IPS DF 19.7 (cell line): ENCODE measurements at regions not wholly inside any gene's neighbourhood (a gene's known extent, or its start where the extent isn't known, plus 50 kb on each side); places are given as distances from the start of the nearest gene placed in this dataset.
"Not testable (repeated sequence)": the region's sequence is repeated elsewhere in the genome, so short reads cannot be mapped to it uniquely, and the experiment has no call there.

Experiments used
- DNase-seq: peaks from one replicate; pipeline ENCODE4 v3.0.0-alpha.2; 2013; ENCODE audit warnings: low read depth, low spot score

DNA sequence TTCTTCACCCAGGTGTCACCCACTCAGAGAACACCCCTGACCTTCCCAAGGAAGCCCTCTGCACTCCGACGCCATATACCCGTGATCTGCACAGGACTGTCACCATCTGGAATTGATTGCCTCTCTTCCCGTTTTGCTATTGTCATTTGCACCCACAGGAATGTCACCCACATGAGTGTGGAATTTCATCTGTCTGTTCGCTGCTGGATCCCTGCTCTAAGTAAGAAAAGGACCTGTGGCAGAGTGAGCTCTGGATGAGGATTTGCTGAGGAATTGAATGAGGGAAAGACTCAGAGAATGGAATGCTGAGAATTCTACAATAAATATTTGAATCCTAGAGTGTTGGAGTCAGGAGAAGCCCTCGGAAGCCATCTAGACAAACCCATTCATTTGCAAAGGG lies 233.6 kb upstream of the SULF2 start:
- not testable (repeated sequence) for DNase-seq

DNA sequence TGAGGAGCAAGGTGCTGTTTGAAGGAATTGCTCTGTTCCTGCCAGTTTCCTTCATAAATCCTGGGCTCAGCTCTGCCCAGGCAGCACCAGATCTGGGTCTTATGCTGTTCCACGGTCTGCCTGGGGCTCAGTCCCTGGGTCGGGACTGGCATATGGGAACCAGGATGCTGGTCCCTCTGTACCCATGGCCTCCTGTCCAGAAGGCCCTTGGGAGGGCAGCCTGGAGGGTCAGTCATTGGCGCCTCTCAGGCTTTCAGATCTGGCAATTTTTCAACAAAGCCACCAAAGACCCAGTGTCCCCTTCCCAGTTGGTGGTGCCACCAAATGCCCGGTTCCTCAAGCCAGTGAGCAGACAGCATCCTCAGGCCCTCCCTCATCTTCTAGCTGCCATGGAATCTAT lies 232.7 kb upstream of the SULF2 start:
- DNase-seq, result no peak

DNA sequence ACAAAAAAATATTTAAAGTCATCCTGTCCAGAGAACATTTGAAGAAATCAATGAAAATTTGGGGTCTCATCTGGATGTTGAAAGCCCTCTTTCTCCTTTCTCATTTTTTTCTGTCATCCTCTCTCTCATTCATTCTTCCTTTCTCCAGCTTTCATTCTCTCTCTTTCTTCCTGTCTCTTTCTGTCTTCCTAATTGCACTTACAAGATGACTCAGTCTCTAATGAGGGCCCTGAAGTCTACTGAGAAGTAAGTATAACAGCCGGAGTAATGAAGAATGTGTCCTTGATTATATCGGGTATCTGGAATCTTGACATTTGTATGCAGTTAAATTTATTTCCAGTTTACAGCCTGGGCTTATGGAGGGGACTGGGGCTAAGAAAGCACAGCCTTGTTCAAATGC lies 232.2 kb upstream of the SULF2 start:
- no peak for DNase-seq

DNA sequence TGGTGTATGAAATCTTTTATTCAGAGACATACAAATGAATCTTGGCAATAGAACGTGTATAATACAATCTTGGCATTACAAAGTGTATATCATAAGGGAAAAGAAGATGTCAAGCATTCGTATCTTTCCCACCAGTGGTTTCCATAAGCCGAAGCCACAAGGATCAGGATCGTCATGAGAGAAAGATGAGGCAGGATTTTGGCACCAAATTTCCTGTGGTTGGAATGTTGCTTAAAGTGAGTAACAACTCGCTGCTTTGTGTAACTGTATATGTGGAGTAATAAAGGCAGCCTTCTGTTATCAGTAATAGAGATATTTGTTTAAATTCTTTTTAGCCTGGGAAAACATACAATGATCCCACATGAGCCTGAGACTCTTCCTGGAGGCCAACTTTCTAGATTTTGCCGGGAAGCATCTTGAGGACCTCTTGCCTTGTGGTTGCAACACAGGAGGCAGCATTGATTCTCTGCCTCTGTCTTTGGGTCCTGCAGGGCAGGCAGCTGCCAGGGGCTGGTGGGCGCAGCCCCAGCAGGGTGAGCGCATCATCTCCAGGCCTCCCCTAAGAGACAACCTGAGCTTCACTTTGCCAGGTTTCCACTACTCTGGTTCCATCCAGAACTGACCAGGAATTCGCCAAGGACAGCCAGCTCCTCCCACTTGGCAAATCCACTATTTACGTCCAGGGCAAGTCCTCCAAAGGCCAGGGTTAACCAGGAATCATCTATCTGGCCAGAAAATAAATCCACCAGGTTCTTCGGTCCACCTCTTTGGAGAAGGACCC lies 230.9 kb upstream of the SULF2 start:
- no peak for DNase-seq

DNA sequence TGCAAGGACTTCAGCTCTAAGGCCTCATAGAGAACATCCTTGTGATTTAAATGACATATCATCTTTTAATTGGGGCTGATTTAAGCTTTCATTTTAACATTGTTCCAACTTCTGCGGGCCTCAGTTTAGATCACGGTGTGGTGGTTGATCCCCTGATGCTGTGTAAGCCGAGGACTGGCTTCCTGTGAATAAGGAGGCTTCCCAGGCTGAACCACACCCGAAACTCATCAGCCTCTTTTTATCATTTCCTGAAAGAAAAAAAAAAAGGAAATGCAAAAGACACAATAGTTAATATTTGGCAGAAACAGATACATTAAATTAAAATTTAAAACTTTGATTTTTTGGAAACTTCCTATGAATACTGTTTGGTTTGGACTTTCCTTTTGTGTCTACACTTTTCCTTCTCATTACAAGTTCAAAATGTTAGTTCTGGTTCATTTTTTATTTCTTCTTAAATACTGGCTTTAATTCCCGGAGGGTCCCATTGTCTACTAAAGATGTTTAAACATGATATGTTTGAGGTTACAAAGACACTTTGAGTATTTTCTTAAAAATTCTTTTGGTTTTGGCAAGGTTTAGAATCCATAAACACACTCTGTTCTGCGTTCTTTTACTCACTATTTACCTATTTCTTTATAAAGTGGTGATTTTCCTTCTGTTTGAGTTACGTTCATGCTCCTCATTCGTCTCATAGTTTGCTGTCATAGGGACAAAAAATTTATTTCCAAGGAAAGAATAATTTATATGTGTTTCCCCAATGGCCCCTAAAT lies 230.0 kb upstream of the SULF2 start:
- DNase-seq, result no peak

DNA sequence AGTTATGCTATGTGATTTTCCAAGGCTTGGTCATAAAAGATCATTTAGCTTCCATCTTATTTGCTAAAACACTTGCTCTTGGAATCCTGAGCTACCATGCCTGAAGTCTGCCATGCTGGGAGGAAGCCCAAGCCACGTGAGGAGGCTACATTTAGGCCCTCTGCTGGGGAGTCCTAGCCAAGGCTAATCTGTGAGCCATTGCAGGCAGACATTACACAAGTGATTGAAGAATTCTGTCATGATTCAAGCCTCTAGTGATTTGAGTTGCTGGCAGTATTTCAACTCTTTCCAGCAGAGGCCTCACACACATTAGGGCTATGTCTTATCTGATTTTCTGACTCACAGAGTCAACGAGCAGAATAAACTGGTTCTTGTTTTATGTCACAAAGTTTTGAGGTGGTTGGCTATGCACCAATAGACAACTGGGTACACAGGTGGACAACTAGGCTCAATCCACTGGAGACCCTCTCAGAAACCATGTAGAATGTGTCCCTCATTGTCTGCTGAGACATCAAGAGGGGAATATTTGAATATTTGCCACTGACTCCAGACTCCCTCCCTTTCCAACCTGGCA lies 227.2 kb upstream of the SULF2 start:
- no peak for DNase-seq

DNA sequence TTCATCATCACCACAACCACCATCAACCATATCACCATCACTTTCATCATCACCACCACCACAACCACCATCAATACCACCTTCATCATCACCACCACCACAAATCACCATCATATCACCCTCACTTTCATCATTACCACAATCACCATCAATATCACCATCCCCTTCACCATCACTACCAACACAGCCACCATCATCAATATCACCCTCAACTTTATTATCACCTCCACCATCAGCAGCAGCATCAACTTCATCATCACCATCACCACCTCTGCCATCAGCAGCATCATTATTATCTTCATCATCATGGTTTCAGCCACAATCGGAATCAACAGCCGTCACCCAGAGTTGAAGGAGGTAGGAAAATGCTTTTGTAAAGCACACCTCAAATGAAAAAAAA lies 225.7 kb upstream of the SULF2 start:
- no peak for DNase-seq

DNA sequence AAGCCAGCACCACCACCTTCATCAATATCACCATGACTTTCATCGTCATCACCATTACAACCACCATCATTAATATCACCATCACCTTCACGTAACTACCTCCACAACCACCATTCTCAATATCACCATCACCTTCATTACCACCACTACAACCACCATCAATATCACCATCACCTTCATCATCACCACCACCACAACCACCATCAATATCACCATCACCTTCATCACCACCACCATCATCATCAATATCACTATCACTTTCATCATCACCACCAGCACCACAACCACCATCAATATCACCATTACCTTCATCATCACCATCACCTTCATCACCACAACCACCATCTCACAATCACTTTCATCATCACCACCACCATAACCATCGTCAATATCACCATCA lies 225.3 kb upstream of the SULF2 start:
- DNase-seq, result no peak

DNA sequence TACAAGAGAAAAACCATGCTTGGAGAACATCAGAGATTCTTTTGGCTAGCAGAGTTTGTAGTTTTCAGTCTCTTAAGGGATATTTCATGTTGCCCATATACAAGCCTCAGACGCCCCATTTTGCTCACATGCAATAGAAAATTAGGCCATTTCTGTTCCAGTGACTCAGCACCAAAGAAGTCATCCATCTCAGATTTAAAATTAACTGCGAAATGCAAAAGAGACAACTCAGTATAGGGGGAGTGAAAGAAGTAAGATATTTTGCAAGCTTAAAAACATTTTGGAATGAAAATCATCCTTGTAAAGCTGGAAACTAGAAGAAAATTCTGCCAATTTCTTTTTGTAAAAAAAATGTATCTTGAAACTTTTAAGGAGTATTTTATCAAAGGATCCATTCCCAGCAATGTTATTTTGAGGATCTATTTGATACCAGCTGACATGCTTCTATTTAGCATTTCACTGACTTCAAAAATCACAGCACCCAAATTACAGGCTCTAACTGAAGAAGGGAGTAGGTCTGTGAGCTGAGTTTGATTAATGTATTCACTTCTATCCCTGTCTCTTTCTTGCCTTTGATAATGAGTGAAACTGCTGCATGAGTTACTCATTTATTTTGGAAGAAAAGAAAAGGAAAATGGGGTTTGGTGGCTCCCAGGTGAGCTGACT lies 223.7 kb upstream of the SULF2 start:
- DNase-seq, result no peak

DNA sequence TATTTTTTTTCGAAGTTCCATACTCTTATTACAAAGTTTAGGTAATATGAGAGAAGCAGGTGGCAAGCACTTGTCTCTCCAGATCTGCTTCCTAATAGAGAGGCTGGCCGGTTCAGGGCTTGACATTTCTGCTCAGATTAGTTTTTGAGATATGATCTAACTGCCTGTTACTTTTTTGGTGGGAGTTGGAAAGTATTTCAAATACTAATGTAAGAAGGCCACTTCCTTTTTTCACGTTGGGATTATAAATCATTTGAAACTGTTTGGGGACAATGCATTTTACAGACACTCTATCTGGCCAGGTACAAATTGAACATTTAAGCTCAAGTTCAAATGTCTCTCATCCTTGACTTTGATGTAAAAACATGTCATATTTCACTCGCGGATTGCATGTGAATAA lies 222.1 kb upstream of the SULF2 start:
- no peak for DNase-seq

DNA sequence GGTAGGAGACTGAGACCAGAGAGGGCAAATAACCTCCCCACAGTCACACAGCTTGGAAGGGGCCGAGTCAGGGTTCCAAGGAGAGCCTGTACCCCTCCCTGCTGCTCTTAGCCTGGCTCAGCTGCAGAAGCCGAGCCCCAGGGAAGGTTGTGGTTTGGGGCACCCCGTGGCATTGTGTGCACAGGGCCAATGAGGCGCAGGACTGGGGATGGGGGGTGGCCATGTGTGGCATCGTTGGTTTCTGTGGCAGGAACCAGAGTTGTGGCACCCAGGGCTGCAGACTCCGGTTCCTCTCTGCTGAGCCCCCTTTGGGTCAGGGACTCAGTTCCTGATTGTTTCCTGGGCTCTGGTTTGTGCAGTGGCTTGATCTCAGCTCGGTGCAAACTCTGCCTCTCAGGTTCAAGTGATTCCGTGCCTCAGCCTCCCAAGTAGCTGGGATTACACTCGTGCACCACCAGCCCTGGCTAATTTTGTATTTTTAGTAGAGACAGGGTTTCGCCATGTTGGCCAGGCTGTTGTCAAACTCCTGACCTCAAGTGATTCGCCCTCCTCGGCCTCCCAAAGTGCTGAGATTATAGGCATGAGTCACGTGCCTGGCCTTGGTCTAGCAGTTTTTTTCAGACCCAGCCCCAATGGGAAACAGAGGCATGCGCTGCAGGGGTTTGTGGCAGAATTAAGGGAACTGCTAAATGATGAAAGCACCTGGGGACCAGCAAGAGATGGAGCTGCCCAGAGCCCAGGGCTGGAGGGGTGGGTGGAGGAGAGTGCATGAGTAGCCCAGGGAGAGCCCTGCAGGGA lies 221.0 kb upstream of the SULF2 start:
- DNase-seq, result no peak

DNA sequence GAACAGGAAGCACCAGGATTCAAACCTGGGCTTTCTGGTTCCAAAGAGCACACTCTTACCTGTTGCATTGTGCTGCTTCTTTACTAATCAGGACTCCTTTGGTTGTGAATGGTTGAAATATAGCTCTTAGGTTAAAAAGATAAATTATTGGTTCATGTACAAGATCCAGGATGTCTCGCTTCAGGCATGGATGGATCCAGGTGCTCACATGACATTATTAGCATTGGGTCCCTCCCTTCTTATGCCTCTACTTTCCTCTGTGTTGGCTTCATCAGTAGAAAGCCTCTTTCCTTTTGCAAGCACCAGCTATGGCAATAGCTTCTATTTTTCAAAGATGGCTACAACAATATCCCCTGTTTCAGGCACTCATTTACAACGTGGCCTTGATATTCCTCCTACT lies 217.7 kb upstream of the SULF2 start:
- no peak for DNase-seq

DNA sequence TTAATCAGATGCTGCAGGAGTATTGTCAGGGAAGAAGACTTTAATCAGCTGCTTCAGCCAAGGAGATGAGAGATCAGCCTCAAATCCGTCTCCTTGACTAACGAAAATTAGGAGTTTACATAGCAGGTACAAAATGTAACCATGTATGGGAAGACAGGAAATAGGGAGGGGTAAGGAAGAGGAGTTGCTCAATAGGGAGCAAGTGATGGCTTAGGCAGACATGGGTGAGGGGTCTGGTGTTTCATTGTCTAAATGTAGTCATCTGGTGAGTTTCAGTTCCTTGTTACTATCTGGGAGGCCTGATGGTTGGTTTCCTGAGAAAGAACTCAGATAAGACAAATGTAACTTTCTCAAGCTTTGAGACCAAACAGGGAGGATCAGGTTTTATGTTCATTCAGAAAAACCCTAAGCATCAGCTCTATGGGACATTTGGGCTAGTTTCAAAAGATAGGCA lies 217.3 kb upstream of the SULF2 start:
- no peak for DNase-seq

DNA sequence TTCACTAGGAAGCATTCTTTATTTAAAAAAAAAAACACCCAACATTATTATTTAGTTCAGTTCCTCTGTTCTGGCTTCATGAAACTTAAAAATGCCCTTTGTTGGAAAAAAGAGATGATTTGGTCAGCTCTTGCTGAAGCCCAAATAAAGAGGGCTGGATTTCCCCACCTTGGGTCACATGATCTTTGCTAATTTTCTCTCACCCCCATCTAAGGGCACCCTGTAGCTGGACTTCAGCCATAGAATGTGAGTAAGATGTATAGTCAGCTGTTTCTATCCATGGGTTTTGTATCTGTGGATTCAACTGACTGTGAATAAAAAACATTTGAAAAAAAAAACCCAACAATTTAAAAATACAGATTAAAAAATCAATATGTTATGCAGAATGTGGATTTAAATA lies 213.9 kb upstream of the SULF2 start:
- no peak for DNase-seq

DNA sequence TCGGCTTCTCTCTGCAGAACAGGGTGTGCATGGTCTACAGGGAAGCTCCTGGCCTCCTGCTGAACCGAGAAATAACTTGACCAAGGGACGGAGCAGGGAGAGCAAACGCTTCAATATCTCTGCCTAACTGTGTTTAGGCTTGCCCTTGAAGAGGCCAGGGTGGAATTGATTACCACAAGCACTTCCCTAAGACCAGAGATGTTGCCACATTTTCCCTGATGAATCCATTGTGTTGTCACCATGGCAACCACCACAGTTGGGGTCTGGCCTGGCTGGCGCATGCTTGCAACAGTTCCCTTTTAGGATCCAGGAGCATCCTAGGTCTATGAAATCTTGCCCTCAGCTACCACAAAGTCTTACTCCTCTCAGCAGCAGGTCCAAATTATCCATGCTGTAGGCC lies 213.5 kb upstream of the SULF2 start:
- DNase-seq, result no peak

DNA sequence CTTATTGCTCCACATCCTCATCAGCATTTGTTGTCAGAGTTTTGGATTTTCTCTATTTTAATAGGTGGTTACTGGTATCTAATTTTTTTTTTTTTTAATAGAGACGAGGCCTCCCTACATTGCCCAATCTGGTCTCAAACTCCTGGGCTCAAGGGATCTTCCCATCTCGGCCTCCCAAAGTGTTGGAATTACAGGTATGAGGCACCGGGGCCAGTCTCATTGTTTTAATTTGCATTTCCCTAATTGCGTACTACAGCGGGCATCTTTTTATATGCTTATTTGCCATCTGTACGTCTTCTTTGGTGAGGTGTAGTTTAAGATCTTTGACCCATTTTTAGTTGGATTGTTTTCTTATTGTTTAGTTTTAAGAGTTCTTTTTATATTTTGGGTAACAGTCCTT lies 210.4 kb upstream of the SULF2 start:
- DNase-seq, result no peak

DNA sequence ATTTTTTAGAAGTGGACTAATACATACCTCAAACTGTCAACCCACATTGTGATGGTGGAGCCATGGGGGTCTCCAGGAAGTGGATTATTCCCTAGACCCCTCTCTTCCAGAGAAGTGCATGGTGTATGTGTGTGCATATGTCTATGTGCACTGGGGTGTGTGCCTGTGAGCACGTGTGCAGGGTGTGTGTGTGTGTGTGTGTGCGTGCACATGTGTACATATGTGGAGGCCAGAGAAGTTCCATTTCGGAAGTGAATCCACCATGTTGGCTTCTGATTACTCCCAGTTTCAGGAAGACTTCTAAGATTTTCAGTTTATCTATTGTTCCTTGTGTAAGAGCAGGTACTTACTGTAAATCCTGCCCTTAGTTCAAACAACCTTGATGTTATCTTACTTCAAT lies 208.5 kb upstream of the SULF2 start:
- DNase-seq, result no peak

DNA sequence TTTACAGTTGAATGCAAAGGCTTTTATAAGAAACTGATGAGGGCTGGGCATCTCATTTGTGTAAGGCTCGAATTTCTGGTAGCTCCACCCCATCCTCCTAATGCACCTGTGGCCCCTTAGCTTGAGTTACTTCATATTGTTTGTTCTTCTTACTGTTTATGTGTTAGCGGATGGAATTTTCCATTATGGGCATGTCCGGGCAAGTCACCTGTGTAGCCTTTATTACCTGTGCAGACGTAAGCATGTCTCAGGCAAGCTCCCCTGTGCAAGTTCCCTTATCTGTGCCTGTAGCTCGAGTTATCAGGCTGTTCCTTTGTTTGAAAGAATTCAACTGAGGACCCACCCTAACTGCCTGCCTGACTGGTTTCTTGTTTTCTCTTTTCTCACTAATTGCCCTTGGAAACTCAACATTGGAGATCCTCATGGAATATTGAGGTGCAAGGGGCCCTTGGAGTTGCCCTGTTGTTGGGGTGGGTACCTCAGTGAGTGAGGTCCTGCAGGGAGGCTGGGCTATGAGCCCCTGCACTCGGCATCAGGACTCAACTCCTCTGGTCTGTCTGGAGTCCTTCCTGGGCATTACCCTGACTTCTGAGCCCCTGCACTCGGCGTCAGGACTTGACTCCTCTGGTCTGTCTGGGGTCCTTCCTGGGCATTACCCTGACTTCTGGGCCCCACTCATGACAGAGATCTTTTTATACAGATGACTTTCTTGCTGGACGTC lies 207.9 kb upstream of the SULF2 start:
- no peak for DNase-seq

DNA sequence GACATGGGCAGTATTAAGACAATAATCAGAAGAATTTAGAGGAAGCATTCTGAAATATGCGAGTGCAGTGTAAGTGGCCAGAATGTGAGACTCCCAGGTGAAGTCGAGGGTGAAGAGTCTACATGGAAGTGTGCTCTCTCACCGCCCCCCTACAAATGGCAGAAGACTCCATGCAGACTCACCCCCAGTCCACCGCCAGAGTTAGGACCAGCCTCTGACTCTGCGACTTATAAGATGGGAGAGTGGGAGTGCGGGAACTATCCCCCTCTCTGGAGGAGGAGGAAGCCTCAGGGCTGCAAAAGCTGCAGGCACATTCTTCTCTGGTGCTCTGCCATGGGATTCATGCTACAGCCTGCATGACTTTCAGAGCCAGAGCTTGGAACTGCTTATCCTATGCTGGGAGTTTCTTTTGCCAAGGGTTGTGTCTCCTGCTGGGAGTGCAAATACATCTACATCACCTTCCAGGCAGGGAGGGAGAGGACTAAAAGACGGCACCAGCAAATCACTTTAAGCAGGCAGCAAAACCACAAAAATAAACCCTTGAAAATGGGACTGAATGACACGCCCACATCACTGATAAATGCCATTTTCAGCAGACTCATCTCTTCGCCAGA lies 206.7 kb upstream of the SULF2 start:
- DNase-seq, result no peak

DNA sequence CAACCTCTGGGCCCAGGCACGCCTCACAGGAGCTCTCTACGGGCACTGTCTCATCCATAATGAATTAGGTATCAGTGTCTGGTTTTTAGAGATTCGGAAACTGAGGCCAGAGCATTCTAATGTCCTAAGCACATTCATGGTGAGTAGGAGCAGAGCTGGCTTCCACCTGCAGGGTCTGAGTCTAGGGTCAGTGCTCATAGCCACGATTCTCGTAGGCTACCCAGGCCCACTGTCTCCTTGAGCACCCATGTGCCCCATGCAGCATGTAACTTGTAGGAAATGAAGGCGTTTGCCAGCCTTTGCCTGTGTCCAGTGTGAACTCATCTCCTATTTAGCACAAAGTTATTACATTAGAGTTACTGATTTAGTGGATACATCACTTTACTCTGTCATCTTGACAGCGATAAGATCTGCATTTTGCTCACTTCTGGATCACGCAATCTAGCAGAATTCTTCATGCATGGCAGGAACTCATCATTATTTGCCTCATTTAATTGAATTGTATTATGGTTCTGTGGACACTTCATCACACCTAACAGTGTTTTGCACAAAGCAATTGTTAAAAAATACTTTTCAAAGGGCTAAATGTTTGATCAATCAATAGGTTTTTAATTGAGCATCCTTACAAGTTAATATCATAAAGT lies 205.3 kb upstream of the SULF2 start:
- no peak for DNase-seq
